NCI-H1048 (cell line): ENCODE measurements at regions not wholly inside any gene's neighbourhood (a gene's known extent, or its start where the extent isn't known, plus 50 kb on each side); places are given as distances from the start of the nearest gene placed in this dataset.
"Not testable (repeated sequence)": the region's sequence is repeated elsewhere in the genome, so short reads cannot be mapped to it uniquely, and the experiment has no call there.

Source experiments
- DNase-seq: peaks from one replicate; lab custom pipeline; 2025; lab: John Stamatoyannopoulos, UW

DNA sequence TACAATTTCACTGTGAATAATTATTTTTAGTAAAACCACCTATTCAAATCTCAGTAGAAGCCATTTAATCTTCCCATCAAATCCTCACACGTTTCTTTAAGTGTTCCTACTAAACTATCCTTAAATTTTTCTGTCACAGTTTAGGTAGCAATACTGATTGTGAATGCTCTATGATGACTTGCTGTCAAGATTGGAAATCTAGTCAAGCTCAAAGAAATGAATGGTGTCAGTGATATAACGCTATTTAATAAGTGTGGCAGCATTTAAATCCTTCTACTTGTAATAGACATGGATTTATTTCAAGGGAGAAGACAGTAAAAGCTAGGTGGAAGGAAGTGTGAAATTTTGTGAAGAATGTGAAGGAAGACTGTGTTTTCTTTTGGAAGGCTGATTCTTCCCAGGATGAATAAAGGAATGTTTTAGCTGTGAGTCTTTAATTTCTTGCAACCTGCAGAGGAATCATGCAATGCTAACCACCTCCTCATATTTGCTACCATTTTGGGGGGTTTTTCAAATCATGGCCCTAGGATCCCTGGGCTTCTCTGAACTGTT lies 936.7 kb upstream of the NEGR1 start:
- DNase-seq = no peak

DNA sequence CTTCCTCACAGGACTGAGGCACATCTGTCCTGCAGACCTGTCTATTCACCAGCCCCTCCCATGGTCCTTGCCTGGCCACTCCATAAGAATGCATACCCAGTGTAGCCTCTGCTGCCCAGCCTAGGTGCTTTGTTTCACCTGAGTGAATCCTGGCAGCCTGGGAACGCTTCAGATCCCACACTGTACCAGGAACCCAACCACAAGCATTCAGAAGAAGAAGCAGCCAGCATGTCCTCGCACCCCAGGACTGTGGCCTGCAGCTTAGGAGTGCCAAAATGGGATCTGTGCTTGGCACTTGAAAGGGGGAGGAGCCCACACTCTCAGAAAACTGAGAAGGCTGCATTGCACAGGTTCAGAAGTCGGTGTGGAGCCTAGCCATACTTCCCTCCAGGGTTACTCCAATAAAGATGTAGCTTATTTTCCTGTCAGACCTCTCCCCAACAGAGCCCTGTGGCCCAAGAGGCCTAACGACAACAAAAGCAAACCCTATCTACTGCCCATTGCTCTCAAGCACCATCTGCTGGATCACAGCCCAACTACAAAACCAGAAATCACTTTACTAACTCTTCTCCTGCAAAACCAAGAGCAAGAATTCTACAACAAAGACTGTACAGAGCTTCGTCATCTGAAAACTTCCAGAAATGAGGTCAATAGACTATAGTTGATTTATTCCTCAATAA lies 923.1 kb upstream of the NEGR1 start:
- DNase-seq = no peak

DNA sequence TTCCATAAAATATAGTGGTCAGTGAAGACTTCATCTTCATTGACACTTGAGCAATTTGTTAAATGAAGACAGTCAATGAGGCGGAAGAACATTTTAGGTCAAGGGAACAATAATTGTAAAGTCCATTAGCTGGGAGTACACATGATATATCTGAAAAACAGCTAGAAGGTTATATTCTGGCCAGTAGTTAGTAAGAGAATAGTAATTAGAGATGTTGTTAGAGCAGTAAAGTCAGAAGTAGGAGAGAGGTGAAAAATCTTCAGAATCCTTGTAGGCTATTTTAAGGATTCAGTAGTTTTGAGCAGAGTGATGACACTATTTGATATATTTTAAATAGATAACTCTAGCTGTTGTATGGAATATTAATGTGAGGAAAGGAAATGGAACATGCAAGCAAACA lies 915.6 kb upstream of the NEGR1 start:
- no peak for DNase-seq

DNA sequence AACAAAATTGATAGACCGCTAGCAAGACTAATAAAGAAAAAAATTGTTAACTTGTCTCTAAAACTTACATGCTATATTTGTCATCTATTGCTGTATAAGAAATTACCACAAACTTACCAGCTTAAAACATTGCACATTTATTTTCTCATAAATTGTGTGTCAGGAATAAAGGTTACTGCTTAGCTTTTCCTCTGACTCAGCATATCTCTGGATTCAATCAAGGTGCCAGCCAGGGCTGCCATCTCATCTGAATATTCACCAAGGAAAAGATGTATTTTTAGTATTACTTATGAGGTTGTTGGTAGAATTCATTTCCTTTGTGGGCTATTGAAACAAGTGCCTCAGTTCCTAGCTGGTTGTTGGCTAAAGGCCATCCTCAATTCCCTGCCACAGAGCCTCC lies 912.6 kb upstream of the NEGR1 start:
- no peak for DNase-seq

GRCh38 chr1:73183581-73183980 lies 901.2 kb upstream of the NEGR1 start:
- not testable (repeated sequence) for DNase-seq

DNA sequence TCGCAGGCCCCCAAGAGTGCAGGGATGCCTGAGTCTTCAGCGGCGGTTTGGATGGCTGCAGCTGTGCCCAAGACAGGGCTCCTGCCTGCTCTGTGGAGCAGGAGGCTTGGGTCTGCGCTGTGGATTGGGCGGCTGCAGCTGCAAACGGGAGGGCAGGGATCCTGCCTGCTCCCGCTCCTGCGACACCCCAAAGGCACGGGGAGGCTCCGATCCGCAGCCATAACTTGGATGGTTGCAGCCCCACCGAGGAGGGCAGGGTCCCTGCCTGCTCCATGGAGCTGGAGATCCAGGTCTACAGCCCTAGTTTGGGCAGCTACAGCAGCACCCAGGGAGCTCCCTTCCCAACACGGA lies 898.8 kb upstream of the NEGR1 start:
- no peak for DNase-seq

GRCh38 chr1:73180397-73181189 lies 898.3 kb upstream of the NEGR1 start:
- no peak for DNase-seq

DNA sequence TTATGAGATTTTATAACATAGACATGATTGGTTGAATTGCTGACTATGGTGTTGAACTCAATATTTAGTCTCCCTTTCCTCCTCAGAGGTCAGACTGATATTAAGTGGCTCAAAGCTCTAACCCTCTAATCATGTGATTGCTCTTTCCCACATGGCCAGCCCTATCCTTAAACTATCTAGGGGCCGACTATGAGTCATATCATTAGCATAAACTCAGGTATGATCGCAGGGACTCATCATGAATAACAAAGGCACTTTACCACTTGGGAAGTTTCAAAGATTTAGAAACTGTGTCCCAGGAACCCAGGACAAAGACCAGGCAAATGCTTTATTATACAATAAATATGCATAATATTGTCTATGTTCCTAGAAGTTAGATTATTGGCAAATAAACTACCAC lies 894.6 kb upstream of the NEGR1 start:
- no peak for DNase-seq

DNA sequence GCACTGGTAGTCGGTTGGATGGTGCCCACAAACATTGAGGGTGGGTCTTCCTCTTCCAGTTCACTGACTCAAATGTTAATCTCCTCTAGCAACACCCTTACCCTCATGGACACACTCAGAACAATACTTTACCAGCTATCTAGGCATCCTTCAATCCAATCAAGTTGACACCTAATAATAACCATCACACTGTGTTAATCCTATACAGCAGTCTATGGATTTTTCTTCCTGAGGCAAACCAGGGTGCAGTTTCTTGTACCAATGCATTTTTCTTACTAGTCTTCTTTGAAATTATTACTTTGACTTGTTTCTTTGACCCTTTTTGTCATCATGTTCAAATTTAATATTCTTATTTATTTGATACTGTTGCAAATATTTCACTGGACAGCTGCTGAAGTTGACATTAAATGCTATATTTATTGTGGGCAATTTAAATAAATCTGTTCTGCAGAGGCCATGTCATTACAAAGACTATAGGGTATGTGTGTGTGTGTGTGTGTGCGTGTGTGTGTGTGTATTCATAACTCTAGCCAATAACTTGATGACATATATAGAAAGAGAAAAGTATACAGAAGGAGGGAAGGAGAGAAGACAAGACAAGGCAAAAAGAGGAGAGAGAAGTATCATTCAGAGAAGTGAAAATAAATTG lies 884.8 kb upstream of the NEGR1 start:
- DNase-seq = no peak

GRCh38 chr1:73162564-73162963 lies 880.2 kb upstream of the NEGR1 start:
- DNase-seq = no peak

DNA sequence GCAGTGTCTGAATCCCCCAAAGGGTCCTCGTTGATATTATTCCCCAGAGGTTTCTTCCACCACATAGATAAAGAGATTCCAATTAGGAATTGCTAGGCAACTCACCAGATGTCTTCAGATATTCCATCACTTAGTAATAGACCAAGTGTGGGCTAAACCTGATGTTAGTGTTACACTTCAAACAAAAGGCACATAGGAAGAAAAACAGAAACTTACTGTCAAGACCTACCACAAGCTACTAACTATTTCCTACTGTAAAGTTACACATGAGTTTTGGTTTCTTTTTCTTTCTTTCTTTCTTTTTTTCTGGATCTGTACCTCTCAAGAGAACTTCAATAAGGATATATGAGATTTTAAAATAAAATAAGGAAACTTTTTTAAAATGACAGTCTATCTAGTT lies 879.1 kb upstream of the NEGR1 start:
- no peak for DNase-seq

GRCh38 chr1:73160759-73161158 lies 878.4 kb upstream of the NEGR1 start:
- DNase-seq = no peak

DNA sequence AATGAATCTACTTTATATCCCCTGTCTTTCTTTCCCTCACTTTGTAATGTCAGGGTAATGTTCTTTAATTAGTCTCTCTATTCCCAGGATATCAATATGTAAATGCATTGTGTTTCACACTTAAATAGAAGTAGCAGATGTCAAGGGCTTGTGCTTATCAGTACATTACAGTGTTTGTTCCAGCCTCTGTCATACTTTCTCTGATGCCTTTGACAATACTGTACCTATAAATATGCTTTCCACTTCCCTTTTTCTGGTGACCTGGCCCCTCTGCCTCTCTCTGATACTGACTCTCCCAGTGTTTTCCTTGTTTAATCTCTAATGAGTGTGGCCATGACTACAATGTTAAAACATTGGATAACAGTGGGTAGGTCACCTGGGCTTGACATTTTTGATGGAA lies 862.0 kb upstream of the NEGR1 start:
- no peak for DNase-seq

- DNase-seq = no peak
These were observed 854.6 kb upstream of the NEGR1 start for GRCh38 chr1:73136975-73137374.

- no peak for DNase-seq
These were observed 824.6 kb upstream of the NEGR1 start for GRCh38 chr1:73106931-73107330.

- no peak for DNase-seq
These were observed 823.4 kb upstream of the NEGR1 start for GRCh38 chr1:73105755-73106154.

- DNase-seq = no peak
These were observed 822.4 kb upstream of the NEGR1 start for GRCh38 chr1:73104749-73105148.

GRCh38 chr1:73100216-73100615 lies 817.9 kb upstream of the NEGR1 start:
- DNase-seq = no peak

GRCh38 chr1:73097917-73098316 lies 815.6 kb upstream of the NEGR1 start:
- DNase-seq = no peak

DNA sequence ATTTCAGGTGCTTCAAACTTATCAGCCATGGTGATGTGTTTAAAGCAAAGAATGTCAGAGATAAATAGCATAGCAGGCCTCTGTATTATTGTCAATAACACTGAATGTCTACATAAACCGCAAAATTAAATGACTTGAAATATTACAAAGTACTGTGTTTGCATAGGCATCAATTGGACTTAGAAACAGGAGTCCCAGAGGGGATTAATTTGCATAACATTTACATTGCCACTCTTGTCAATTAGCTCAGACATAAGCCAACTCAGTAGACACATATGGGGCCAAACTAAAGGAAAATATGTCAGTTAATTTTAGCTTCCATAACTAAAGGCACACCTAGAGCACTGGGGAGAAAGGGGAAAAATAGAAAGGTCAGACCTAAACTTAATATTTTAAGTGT lies 814.5 kb upstream of the NEGR1 start:
- peak; percentile 68 for DNase-seq

DNA sequence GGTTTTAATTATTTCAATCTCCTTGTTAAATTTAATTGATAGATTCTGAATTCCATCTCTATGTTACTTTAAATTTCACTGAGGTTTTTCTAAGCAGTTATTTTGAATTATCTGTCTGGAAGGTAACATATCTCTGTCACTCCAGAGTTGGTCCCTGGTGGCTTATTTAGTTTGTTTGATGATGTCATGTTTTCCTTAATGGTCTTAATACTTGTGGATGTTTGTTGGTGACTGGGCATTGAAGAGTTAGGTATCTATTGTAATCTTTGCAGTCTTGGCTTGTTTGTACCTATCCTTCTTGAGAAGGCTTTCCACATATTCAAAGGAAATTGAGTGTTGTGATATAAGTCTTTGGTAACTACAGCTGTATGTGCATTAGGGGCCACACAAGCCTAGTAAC lies 810.0 kb upstream of the NEGR1 start:
- no peak for DNase-seq

- no peak for DNase-seq
These were observed 784.5 kb upstream of the NEGR1 start for GRCh38 chr1:73066866-73067265.
